H4 (cell line): ENCODE measurements at regions not wholly inside any gene's neighbourhood (a gene's known extent, or its start where the extent isn't known, plus 50 kb on each side); places are given as distances from the start of the nearest gene placed in this dataset.
A peak's percentile ranks its signal among the peaks of the same experiment; 100 is the strongest.

Source experiments
- DNase-seq: peaks from one replicate; pipeline ENCODE4 v3.0.0-alpha.2; 2015; ENCODE audit warnings: low spot score

- no peak for DNase-seq
Observed at GRCh38 chr2:234278556-234279255, 218.2 kb downstream of the ARL4C start.

DNA sequence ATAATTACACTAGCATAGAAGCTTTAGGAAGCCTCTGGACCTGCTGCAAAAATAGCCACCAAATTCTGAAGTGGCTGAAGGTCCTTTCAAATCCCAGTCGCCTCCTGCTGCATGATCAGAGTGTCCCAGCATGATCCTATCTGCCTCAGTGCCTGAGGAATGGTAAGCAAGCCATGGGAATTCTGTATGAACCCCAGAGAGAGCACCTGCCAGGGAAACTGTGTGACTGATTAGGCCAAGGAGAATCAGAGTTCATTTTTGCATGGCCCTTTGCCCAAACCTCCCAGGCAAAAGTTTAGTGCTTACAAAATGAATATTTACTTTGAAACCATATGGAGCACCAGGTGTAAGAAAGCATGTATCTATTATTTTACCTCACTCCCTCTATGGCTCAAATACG is 221.4 kb downstream of the ARL4C start:
- no peak for DNase-seq

DNA sequence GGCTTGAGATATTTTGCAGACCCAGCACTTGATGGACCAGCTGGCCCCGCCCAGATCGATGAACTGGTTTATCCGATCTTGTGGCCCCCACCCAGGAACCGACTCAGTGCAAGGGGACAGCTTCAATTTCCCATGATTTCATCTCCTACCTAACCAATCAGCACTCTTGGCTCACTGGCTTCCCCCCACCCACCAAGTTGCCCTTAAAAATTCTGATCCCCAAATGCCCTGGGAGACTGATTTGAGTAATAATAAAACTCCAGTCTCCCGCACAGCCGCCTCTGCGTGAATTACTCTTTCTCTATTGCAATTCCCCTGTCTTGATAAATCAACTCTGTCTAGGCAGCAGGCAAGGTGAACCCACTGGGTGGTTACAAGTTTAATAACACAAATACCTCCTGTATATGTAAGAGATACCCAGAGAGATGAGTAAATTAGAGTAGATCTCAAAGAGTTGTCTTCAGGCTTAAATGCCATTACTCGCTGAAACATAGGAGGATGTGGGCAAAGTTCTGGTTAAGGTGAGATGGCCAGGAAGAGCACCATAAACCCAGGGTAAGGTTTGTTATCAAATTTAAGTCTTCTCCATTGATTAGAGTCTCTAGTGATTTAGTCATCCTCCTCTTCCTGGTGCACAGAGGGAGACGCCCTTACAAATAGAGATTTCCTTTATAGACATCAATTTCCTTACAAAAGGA is 222.8 kb downstream of the ARL4C start:
- no peak for DNase-seq

DNA sequence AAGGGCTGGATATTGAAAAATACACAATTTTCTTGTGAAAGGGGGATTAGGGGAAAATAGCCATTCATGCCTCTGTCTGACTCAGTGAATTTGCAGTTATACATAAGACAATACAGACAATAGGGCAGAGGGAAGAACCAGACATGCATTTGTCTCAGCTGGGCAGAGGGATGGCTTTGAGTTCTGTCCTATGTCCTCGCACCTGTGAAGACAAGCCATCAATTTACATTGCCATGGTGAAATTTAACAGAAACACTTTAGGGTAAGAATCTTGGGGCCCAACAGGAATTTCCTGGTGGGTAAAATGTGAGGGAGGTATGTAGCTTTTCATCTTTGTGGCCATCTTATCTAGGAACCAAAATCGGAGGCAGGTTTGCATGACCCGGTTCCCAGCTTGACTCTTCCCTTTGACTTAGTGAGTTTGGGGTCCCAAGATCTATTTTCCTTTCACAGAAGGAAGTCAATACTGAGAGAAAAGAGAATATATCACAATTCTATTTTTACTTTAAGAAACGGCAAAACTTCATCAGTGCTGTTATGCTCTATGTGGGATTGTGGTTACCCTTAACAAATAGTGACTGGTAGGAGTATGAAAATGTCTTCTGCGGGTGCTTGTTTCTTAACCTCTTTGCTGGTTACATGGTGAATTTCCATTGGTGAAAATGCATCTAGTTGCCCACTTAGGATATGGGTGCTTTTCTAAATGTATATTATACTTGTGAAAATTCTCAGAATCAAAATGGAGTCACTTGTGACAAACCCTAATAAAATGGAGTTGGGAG is 221.8 kb downstream of the SPP2 start:
- no peak for DNase-seq

- DNase-seq: no peak
Observed at GRCh38 chr2:234271338-234271737, 220.8 kb downstream of the SPP2 start.

GRCh38 chr2:234269769-234270204 is 219.3 kb downstream of the SPP2 start:
- DNase-seq: no peak

DNA sequence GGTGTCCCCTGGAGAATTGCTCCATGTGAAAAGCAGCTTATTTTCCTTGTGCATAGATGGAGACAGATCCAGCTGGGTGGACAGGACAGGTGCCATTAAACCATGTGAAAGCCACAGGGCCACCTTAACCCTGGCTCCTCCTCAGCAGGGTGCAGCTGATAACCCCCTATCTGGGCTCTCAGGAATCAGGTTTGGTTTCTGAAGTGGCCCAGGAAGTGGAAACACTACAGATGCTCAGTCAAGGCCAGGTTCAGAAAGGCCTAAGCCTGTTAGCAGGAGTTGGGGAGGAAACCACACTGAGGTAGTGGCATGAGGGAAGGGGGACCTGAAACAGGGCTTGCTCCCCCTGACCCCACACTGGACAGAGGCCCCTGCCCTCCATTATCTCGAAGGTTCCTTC is 217.0 kb downstream of the SPP2 start:
- no peak for DNase-seq

DNA sequence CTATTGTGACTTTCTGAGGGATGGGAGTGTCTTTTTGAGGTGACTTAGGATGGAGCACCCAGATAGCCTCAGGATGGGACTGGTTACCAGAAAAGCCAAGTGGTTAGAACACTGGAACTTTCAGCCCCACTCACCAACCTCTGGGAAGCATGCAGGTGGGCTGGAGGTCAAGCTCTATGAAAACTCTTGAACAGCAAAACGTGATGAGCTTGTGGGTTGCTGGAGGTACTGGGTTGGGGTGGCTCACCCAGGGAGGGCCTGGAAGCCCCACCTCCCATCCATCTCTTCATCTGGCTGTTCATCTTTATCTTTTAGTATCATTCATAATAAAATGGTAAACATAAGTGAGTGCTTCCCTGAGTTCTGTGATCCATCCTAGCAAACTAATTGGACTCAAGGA is 216.4 kb downstream of the SPP2 start:
- DNase-seq: no peak

DNA sequence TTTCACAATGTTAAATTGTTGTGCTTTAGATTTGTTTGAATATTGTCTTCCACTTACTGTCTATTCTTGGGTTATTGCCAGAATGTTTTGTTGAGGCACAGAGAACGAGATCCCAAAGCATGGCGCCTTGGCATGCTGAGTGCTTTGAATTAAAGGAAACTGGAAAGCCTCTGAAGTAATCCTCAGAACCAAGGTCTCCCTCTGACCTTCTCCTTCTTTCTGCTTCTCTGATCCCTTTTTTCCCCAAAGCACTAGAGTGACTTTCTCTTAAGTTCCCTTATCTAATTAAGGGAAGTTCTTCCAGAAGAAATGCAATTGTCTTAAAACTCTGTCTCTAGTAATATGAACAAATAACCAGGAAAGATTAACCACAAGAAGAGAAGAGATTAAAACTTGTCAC is 214.7 kb downstream of the SPP2 start:
- DNase-seq: no peak

- DNase-seq: no peak
Observed at GRCh38 chr2:234261736-234262135, 211.2 kb downstream of the SPP2 start.

- no peak for DNase-seq
Observed at GRCh38 chr2:234259440-234259839, 208.9 kb downstream of the SPP2 start.

DNA sequence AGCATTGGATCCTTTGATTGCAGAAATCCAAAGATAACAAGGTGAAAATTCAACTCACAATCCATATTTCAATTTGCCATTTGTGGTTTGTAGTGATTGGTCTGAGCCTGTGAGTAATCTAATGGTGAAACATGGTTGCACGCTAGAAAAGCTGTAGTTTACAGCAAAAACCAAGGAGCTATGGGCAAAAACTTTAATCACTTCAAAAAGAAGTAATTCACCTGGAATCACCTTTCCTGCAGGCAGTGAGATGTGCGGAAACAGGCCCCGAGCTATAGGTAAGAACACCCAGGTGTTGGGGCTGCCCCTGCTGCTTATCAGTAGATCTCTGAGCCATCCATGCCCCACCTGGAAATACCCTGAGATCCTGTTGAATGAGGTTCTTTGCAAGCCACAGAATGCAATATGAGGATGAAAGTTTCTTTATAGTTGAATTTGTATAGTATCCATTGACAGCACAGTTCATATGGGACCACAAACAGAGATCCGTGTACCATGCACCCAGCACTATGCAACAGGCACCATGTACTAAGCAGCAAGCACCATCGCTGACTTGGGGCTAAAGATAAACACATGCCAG is 208.2 kb downstream of the SPP2 start:
- DNase-seq: peak; percentile 60

- peak; percentile 97 for DNase-seq
Observed at GRCh38 chr2:234257859-234258561, 207.5 kb downstream of the SPP2 start.

DNA sequence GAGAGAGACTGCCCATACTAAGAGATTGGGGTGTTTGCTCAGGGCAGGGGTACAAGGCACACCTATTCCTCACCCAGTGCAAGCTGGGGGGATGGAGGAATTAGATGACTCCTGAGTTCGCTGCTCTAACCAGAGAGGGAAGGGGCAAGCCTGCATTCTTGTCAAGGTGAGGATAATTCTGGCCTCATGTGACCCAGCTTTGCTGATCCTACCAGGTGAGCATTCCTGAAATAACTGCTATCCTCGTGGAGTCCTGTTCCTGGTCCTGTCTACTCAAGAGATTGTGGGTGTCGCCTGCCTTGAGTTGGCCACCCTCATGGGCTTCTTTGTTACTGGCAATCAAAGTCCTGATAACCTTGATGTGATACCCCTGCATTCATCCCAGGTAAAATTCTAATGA is 206.0 kb downstream of the SPP2 start:
- DNase-seq: no peak

GRCh38 chr2:234254783-234255521 is 204.4 kb downstream of the SPP2 start:
- DNase-seq: no peak

- no peak for DNase-seq
Observed at GRCh38 chr2:234252772-234253171, 202.3 kb downstream of the SPP2 start.

- DNase-seq: peak; percentile 93
Observed at GRCh38 chr2:234251326-234252271, 201.1 kb downstream of the SPP2 start.

DNA sequence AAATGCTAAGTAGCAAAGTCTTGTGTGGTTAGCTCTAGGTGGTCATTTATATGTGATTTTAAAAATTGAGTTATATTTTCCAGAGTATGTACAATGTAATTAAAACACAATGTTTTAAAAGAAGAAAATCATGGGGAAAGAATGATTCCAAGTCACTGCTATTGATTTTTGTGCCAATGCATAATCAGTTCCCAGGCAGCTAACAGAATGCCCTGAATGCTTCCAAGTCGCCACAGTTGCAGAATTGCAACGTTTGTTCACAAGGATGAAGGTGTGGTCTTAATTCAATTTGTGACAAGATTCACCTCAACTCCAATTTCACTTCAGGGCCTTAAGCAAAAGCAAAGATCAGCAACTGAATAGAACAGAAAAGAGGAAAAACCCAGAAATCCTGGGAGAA is 200.4 kb downstream of the SPP2 start:
- no peak for DNase-seq

GRCh38 chr2:234249873-234250272 is 199.4 kb downstream of the SPP2 start:
- DNase-seq: no peak
